Hematopoietic multipotent progenitor cell treated with erythropoietin and hydrocortisone succinate and interleukin-3 and kit ligand, for 17 days (in vitro differentiated cells): ENCODE measurements at regions not wholly inside any gene's neighbourhood (a gene's known extent, or its start where the extent isn't known, plus 50 kb on each side); places are given as distances from the start of the nearest gene placed in this dataset.
"Not testable (repeated sequence)": the region's sequence is repeated elsewhere in the genome, so short reads cannot be mapped to it uniquely, and the experiment has no call there.

Experiments
- DNase-seq: peaks from one replicate; pipeline ENCODE4 v3.0.0-alpha.2; 2015; ENCODE audit warnings: low spot score

DNA sequence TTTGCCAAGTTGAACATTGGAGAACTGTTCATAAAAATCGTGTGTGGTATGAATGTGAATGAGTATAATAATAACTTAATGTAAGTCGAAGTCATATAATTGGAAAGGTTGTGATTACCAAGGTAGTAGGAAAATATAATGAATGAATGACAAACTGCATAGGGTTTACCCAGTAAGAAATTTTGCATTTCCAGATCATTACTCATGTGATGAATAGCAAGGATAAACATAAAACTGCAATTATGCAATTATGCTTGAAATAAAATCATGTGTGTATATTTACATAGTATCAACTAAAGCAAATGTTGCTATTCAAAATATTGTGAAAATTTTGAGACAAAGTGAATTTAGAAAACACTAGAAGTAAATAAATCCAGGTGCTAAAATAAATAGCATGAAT, 1108.7 kb upstream of the TMEFF2 start:
- no peak for DNase-seq

DNA sequence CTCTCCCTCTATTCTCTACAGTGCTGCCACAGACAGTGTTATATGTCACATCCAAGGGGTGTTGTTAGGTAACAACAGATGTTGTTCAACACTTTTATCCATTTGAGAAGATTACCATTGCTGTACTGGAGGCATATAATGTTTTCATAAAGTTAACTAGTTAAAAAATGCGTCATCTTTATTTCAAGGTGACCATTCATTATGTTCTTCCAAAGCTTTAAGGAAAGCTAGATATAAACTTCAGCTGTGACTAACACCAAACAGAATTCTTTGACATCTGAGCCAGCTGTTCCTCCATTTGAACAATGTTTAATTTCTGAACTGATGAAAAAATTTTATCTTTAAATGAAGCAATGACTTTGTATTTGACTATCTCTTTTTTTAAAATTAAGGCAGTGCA, 1099.6 kb upstream of the TMEFF2 start:
- no peak for DNase-seq

GRCh38 chr2:193279361-193279760, 1084.6 kb upstream of the TMEFF2 start:
- DNase-seq, result no peak

DNA sequence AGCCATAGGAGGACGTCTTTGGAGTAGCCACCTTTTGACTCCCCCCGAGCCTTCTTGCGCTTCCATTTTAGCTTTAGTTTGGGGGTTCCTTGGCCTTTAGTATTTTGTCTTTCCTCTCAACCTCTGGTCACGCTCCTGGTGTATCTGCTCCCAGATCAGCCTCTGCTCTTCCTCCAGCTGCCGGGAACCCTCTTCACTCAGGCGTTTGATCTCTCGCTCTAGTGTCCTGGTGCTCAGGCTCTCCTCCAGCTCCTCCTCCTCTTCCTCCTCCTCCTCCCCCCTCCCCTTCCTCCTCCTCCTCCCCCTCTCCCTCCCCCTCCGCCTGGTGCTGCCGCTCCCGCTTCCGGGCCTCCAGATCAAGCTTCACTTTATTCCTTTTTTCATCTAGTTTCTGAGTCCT, 1082.3 kb upstream of the TMEFF2 start:
- DNase-seq, result no peak

GRCh38 chr2:193276560-193276959, 1081.8 kb upstream of the TMEFF2 start:
- DNase-seq, result no peak

DNA sequence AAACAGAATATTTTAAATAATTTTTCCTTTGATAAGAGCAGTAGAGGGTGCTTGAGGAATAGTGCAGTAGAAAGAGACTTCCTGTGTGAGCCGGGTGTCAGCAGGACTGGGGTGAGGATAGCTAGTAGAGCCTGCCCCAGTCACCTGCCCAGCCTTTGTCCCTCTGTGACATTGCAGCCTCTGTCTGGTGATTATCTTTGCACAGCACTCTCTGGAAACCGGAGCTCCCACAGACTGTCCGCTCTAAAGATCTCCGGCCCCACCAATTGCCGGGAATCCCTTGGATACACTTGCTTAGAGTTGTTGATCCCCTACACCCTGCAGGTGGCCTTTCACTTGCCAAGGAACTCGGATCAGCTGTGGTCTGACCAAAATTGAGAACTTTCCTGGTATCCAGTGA, 1081.3 kb upstream of the TMEFF2 start:
- DNase-seq, result no peak

DNA sequence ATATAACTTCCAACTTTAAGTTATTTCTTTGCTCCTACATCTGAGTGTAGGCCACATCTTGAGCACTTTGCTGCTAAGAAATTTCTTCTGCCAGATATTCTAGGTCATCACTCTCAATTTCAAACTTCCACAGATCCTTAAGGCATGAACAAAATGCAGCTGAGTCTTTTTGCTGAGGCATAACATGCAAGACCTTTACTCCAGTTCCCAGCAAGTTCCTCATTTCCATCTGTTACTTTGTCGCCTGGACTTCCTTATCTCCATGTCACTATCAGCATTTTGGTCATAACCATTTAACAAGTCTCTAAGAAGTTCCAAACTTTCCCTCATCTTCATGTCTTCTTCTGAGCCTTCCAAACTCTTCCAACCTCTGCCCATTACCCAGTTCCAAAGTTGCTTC, 1077.3 kb upstream of the TMEFF2 start:
- no peak for DNase-seq

GRCh38 chr2:193270816-193271215, 1076.1 kb upstream of the TMEFF2 start:
- no peak for DNase-seq

- DNase-seq, result no peak
These were observed 1072.8 kb upstream of the TMEFF2 start for GRCh38 chr2:193267496-193268002.

- DNase-seq, result no peak
These were observed 1058.3 kb upstream of the TMEFF2 start for GRCh38 chr2:193253014-193253530.

DNA sequence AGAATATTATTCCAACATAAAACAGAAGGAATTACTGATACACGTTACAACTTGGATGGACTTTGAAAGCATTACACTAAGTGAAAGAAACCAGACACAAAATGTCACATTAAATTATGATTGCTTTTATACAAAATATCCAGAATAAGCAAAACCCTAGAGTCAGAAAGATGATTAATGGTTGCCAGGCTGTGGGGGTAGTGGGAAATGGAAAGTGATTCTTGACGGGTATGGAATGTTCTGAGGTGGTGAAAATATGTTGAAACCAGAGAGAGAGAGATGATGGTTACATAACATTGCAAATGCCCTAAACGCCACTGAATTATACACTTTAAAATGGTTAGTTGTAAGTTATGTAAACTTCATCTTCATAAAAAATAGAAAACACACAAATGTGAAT, 1057.2 kb upstream of the TMEFF2 start:
- no peak for DNase-seq

- DNase-seq, result no peak
These were observed 1055.7 kb upstream of the TMEFF2 start for GRCh38 chr2:193250389-193250788.

- no peak for DNase-seq
These were observed 1046.0 kb upstream of the TMEFF2 start for GRCh38 chr2:193240752-193241151.

DNA sequence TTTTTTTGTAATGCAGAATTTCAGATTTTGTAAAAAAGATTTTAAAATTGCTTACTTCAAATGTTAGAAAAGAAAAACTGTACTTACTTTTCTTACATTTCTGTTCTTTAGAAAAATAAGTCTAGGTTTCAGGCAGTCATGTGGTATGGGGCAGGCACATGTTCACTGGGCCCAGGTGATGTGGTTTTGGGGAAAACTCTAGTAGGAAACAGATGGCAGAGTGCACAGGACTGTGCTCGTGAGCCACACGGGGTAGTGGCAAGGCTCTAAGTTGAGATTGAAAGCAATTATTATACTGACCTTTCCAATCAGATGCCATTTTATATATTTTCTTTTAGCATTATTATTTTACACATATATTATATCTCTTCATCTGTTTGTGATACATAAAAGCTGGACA, 1036.9 kb upstream of the TMEFF2 start:
- DNase-seq, result no peak

- no peak for DNase-seq
These were observed 1033.5 kb upstream of the TMEFF2 start for GRCh38 chr2:193228276-193228675.

DNA sequence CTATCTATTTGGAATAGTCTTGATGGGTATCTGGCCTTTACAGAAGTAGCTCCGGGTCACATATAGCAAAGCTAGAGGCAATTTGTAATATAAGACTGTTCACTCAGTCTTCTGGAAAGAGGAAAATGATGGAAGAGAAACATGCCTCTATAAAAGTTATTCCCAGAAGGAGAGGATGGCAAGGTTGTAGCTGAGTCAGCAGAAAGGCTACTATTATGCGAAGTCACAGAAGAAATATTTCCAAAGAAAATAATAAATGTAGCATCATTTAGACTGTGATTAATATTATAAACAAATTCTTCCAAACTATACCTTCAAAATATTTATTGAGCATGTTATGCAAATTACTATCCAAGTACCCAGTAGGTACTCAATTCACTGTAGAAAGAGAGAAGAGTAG, 1027.7 kb upstream of the TMEFF2 start:
- no peak for DNase-seq

- DNase-seq, result no peak
These were observed 1024.7 kb upstream of the TMEFF2 start for GRCh38 chr2:193219413-193219812.

DNA sequence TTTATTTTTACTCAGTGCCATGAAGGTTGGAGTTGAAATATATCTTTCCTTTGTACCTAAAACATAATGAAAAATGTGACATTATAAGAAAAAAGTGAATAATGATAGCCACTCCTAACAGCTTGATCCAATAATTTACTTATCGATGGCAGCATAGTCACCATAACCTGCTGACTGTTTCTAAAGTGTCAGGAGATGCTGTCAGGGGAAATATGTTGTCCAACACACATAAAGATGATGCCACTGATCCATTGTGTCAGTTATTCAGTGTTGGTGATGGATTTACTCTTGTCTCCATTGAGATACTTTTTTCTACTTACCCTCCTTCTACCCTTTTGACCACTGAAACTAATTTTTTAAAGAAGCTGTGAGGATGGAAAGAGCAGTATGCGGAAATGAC, 1006.9 kb upstream of the TMEFF2 start:
- DNase-seq, result no peak

DNA sequence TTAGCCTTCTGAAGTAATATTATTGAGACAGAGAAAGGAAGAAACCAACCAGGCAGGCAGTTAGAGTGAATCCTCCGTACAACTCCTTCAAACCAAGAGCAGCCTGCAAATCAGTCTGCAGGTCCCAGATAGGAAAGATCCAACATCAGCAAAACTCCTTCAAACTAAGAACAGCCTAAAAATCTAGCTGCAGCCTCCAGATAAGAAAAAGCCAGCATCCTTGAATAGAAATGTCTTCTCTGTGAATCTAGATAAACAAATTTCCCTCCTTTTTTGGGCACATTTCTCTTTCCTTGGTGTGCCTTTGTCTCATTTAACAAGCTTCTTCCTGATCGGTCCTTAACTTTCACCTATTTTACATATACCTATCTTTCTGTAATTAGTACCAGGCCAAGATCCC, 1004.6 kb upstream of the TMEFF2 start:
- no peak for DNase-seq

DNA sequence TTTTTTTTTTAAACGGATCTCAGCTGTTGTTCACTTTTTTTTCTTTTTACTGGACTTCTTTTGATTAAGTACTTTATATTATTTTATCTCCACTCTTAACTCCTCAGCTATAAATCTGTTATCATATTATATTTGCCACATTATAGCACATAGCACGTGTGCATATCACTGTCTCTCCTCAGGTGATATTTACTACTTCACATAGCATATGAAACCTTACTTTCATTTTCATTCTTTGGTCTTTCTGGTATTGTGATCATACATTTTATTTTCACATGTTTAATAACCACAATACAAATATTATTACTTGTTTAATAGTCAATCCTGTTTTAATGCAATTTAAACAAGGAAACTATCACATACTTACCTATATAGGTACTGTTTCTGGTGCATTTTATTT, 993.1 kb upstream of the TMEFF2 start:
- DNase-seq, result no peak

GRCh38 chr2:193170981-193171380, 976.2 kb upstream of the TMEFF2 start:
- not testable (repeated sequence) for DNase-seq

GRCh38 chr2:193156480-193156879, 961.7 kb upstream of the TMEFF2 start:
- DNase-seq, result no peak

DNA sequence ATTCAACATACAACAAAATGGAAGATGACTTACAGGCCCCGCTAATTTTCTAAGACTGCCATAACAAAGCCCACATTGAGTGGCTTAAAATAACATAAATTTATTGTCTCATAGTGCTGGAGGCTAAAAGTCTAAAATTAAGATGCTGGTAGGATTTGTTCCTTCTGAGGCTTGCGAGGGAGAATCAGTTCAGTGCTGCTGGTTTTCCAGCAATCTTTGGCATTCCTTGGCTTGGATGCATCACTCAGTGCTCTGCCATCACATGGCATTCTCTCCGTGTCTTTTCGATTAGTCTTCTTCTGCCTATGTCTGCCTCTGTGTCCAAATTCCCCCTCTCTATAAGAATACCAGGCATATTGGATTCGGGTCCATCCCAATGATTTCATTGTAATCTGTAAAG, 959.3 kb upstream of the TMEFF2 start:
- DNase-seq, result no peak

GRCh38 chr2:193153576-193153975, 958.8 kb upstream of the TMEFF2 start:
- no peak for DNase-seq

DNA sequence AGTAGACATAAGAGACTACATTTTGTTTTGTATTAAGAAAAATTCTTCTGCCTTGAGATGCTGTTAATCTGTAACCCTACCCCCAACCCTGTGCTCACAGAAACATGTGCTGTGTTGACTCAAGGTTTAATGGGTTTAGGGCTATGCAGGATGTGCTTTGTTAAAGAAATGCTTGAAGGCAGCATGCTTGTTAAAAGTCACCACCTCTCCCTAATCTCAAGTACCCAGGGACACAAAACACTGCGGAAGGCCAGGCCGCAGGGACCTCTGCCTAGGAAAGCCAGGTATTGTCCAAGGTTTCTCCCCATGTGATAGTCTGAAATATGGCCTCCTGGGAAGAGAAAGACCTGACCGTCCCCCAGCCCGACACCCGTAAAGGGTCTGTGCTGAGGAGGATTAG, 947.7 kb upstream of the TMEFF2 start:
- DNase-seq, result not testable (repeated sequence)
